ENCODE measurements at regions not wholly inside any gene's neighbourhood (a gene's known extent, or its start where the extent isn't known, plus 50 kb on each side); places are given as distances from the start of the nearest gene placed in this dataset.
"Not testable (repeated sequence)": the region's sequence is repeated elsewhere in the genome, so short reads cannot be mapped to it uniquely, and the experiment has no call there.

DNA sequence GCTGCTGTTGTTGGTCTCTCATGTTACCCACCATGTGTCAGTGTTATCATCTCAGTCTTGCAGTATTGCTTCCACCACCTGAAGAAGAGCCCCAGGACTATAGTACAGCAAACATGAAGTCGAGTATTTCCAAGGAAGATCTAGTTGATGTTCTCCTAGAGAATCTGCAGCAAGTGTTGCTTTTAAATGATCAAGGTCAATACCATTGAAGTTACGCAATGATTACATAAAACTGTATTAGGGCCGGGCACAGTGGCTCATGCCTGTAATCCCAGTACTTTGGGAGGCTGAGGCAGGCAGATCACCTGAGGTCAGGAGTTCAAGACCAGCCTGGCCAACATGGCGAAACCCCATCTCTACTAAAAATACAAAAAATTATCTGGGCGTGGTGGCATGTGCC, 173.9 kb downstream of the TJP1 start:
- H3K27me3 ChIP-seq; H3K36me3 ChIP-seq; H3K4me1 ChIP-seq; DNase-seq; H3K9me3 ChIP-seq; H3K27ac ChIP-seq; intact Hi-C loops (cut with DNase I; ENCODE audit: low total_unique reads); H3K4me3 ChIP-seq: not testable (repeated sequence)

DNA sequence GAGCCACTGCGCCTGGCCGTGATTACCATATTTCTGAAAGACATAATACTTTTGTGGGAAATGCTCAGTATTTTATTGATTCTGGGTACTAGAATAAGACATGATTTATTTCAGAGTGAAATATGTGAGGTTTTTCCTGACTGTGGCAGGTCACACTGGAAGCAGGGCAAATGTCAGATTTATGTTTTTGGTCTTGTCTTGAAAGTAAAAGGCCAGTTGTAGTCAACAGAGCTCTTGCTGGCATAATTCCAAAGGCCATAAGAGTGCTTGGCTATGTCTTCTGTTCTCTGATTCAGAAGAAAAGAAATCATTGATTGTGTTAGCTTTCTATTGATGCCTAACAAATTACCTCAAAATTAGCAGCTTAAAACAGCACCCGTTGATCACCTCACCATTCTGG, 176.4 kb downstream of the TJP1 start:
- H3K4me1 ChIP-seq = no peaks in the 10 kb centered on the region
- H3K36me3 ChIP-seq = no peaks in the 10 kb centered on the region
- no peak for DNase-seq
- H3K9me3 ChIP-seq = no peaks in the 10 kb centered on the region
- H3K27me3 ChIP-seq = no peaks in the 10 kb centered on the region
- H3K27ac ChIP-seq = no peak overlapping the region
- H3K4me3 ChIP-seq = no peak overlapping the region
- TF ChIP-seq, protein P1, sequence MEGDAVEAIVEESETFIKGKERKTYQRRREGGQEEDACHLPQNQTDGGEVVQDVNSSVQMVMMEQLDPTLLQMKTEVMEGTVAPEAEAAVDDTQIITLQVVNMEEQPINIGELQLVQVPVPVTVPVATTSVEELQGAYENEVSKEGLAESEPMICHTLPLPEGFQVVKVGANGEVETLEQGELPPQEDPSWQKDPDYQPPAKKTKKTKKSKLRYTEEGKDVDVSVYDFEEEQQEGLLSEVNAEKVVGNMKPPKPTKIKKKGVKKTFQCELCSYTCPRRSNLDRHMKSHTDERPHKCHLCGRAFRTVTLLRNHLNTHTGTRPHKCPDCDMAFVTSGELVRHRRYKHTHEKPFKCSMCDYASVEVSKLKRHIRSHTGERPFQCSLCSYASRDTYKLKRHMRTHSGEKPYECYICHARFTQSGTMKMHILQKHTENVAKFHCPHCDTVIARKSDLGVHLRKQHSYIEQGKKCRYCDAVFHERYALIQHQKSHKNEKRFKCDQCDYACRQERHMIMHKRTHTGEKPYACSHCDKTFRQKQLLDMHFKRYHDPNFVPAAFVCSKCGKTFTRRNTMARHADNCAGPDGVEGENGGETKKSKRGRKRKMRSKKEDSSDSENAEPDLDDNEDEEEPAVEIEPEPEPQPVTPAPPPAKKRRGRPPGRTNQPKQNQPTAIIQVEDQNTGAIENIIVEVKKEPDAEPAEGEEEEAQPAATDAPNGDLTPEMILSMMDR (IDR thresholded peaks at IDR 0.05) = no peak
- intact Hi-C loops (cut with DNase I; ENCODE audit: low total_unique reads) = no loop called here

DNA sequence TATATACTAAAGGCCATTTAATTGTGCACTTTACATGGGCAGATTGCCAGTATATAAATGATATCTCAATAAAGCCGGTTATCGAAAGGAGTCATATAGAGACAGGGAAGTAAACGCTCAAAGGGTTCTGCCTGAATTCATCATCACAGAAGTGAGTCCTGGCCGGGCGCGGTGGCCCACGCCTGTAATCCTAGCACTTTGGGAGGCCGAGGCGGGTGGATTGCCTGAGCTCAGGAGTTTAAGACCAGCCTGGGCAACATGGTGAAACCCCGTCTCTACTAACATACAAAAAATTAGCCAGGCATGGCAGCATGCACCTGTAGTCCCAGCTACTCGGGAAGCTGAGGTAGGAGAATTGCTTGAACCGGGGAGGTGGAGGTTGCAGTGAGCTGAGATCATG, 177.9 kb downstream of the TJP1 start:
- H3K4me3 ChIP-seq; H3K36me3 ChIP-seq; DNase-seq; intact Hi-C loops (cut with DNase I; ENCODE audit: low total_unique reads); H3K27ac ChIP-seq; H3K27me3 ChIP-seq; H3K4me1 ChIP-seq; H3K9me3 ChIP-seq: not testable (repeated sequence)

DNA sequence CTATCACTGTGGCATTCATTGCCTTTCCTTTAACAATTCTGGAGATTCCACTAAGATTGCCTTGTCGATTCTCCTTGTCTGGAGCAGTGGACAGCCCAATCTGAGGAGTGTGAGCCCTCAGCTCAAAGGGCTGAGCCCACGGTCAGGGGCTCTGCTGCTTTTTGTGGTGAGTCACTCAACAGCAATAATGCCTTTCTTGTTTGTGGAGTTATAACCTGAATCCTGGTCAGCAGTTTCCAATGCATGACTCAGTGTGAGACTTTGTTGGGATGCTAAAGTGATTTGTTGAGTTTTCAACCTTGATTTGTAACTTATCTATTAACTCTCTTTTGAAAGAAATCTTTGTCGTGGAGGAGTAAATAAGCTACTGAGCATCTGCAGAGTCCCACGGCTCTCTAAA, 183.5 kb downstream of the TJP1 start:
- no peak overlapping the region for H3K27ac ChIP-seq

DNA sequence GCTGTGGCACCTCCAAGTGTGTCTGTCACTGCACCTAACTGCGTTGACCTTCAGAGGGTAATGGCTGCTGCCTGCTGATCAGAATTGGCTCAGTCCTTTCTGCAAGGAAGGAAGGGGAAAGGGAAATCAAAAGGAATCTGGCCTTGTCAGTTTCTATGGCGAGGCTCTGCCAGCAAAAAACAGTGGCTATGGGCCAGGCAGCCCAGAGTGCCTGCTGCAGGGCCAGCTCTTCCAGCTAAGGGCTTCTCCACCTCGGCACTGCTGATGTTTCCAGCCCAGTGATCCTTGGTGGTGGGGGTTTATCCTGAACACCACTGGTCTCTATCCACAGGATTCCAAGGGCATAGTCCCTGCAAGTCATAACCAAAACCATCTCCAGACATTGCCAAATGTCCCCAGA, 184.3 kb downstream of the TJP1 start:
- H3K4me1 ChIP-seq = no peaks in the 10 kb centered on the region

More for the DNA sequence above, 183.5 kb downstream of the TJP1 start:
- intact Hi-C loops (cut with DNase I; ENCODE audit: low total_unique reads) = no loop called here
- H3K4me1 ChIP-seq = no peaks in the 10 kb centered on the region
- TF ChIP-seq, protein P1 (IDR thresholded peaks at IDR 0.05) = no peak
- H3K36me3 ChIP-seq = no peaks in the 10 kb centered on the region
- no peak overlapping the region for H3K4me3 ChIP-seq
- no peak for DNase-seq
- peaks cover 0 to 6% of the 10 kb centered on the region in 2 donors for H3K27me3 ChIP-seq
- H3K9me3 ChIP-seq = no peaks in the 10 kb centered on the region

DNA sequence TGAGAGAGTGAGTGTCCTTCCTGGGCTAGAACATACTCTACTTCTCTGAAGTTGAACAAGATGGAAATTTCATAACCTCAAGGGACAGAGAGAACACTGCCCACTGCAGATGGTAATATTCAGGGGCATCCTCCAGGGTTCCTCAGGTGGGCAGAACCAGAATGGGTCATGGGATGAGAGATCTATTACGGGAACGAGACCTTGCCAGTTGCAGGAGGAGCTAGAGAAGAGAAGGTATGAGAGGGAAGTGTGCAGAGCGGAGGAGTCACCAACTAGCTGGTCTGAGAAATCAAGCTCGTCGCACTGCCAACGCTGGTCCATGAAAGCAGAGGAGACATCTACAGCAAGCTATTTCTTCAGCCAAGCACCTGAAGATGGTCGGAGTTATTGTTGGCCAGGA, 184.7 kb downstream of the TJP1 start:
- H3K9me3 ChIP-seq = no peaks in the 10 kb centered on the region
- no peak overlapping the region for H3K27ac ChIP-seq
- peaks cover 0 to 14% of the 10 kb centered on the region in 2 donors for H3K27me3 ChIP-seq
- TF ChIP-seq, protein P1 (IDR thresholded peaks at IDR 0.05) = no peak
- no peak for DNase-seq
- H3K4me3 ChIP-seq = no peak overlapping the region
- no peaks in the 10 kb centered on the region for H3K4me1 ChIP-seq
- intact Hi-C loops (cut with DNase I; ENCODE audit: low total_unique reads) = no loop called here
- H3K36me3 ChIP-seq = no peaks in the 10 kb centered on the region

More for the DNA sequence above, 184.3 kb downstream of the TJP1 start:
- H3K9me3 ChIP-seq = no peaks in the 10 kb centered on the region
- H3K27ac ChIP-seq = no peak overlapping the region
- DNase-seq = no peak
- intact Hi-C loops (cut with DNase I; ENCODE audit: low total_unique reads) = no loop called here
- no peaks in the 10 kb centered on the region for H3K36me3 ChIP-seq
- no peak overlapping the region for H3K4me3 ChIP-seq
- TF ChIP-seq, protein P1 (IDR thresholded peaks at IDR 0.05) = no peak
- H3K27me3 ChIP-seq = peaks cover 0 to 11% of the 10 kb centered on the region in 2 donors

DNA sequence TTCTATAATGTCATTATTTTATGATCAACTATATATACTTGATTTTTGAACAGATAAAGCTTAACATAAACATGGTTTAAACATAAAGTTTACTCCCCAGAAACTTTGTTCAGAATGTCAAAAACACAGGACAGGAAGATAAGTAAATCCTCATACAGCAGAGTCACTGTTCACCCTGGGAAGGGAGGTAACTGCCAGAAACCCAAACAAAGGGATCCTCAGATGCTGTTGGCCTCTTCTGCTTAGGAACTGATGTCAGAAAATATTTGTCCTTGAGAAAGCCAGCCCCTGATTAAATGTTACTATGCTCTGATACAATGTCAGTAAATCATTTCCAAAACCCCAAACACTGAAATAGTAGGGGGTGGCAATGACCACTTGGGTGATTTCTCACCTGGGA, 185.3 kb downstream of the TJP1 start:
- DNase-seq = no peak
- Histone ChIP-seq H3K9me3 (no peaks in the 10 kb centered on the region), H3K4me1 (no peaks in the 10 kb centered on the region), H3K4me3 (no peak overlapping the region), H3K36me3 (no peaks in the 10 kb centered on the region), H3K27ac (no peak overlapping the region), H3K27me3 (peaks cover 0 to 14% of the 10 kb centered on the region in 2 donors)
- intact Hi-C loops (cut with DNase I; ENCODE audit: low total_unique reads) = no loop called here
- TF ChIP-seq, protein P1 (IDR thresholded peaks at IDR 0.05) = no peak
